Thymus (tissue), 11 donors: ENCODE measurements at regions not wholly inside any gene's neighbourhood (a gene's known extent, or its start where the extent isn't known, plus 50 kb on each side); places are given as distances from the start of the nearest gene placed in this dataset.

Experiments used
- DNase-seq, 9 donors: peaks; one replicate each; pipeline ENCODE4 v3.0.0-alpha.2; 2013; ENCODE audit warnings: low spot score in 9 of 9, low read depth in 6 of 9, missing footprints in 1 of 9
- H3K27ac ChIP-seq, 2 donors: one replicate each; pipeline ENCODE4 v1.5.1; 2013; ENCODE audit warnings: control low read depth in 1 of 2, low read depth in 1 of 2, low read length in 1 of 2, mild to moderate bottlenecking in 1 of 2, moderate library complexity in 1 of 2
- H3K27me3 ChIP-seq, 2 donors: one replicate each; pipeline ENCODE4 v1.5.1; 2013; ENCODE audit warnings: low read length in 1 of 2; ENCODE audit not compliant: control insufficient read depth in 2 of 2, insufficient read depth in 1 of 2
- H3K36me3 ChIP-seq, 2 donors: one replicate each; pipeline ENCODE4 v1.5.1; 2013; ENCODE audit warnings: low read length in 1 of 2, mild to moderate bottlenecking in 1 of 2, moderate library complexity in 1 of 2; ENCODE audit not compliant: control insufficient read depth in 2 of 2, insufficient read depth in 2 of 2
- H3K4me1 ChIP-seq, 2 donors: one replicate each; pipeline ENCODE4 v1.5.1; 2013; ENCODE audit warnings: low read length in 2 of 2; ENCODE audit not compliant: control insufficient read depth in 2 of 2, insufficient read depth in 2 of 2
- H3K4me3 ChIP-seq, 2 donors: one replicate each; pipeline ENCODE4 v1.5.1; 2013; ENCODE audit warnings: low read length in 2 of 2, control low read depth in 1 of 2, mild to moderate bottlenecking in 1 of 2
- H3K9me3 ChIP-seq, 2 donors: one replicate each; pipeline ENCODE4 v1.5.1; 2013; ENCODE audit warnings: low read length in 1 of 2, mild to moderate bottlenecking in 1 of 2; ENCODE audit not compliant: control insufficient read depth in 2 of 2, insufficient read depth in 1 of 2
- WGBS: extraction: QIAGEN DNeasy Blood & Tissue Kit; methylation state at CpG from one replicate; pipeline ENCODE4 v1.1.7; 2013; 5-methylcytosine and 5-hydroxymethylcytosine counted together
- donor health status: healthy.

DNA sequence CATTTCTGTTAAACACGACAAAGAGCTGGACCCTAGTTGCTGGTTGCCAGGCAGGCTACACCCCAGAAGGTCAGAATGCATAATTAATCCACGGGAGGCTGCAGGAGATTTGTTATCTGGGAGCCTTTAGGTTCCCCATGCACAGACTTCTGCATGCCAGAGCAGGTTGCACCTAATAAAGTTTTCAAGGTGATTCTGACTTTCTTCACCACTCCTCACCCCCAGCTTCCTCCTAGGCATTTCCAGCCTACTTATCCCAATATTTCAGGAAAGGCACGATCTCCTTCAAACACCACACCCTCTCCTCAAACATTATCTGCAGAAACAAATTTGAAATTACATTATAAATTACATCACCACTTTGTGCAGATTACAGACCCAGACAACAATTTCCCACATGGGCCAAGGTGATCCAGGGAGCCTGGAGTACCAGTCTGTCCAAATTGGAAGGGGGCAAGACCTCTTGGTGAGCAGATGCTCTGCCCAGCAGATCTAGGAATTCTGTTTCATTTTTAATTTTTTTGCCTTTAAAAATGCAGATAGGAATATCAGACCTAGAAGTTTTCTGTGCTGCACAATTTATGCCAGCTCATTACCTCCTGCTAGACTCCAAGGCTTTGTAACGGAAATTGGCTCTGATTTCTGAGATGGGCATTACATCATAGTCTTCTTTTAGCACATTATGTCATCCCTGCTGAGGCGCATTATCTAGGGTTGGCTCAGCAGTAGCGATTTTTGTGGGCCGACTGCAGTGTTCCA is 363.4 kb upstream of the SLC30A5 start:
- Histone ChIP-seq H3K9me3 (no peaks in the 10 kb centered on the region), H3K27me3 (no peaks in the 10 kb centered on the region), H3K4me1 (no peaks in the 10 kb centered on the region), H3K4me3 (no peak overlapping the region), H3K27ac (no peak overlapping the region), H3K36me3 (no peaks in the 10 kb centered on the region)
- no peak for DNase-seq
- 87% methylated on average over 7 of the region's 7 CpGs for WGBS

DNA sequence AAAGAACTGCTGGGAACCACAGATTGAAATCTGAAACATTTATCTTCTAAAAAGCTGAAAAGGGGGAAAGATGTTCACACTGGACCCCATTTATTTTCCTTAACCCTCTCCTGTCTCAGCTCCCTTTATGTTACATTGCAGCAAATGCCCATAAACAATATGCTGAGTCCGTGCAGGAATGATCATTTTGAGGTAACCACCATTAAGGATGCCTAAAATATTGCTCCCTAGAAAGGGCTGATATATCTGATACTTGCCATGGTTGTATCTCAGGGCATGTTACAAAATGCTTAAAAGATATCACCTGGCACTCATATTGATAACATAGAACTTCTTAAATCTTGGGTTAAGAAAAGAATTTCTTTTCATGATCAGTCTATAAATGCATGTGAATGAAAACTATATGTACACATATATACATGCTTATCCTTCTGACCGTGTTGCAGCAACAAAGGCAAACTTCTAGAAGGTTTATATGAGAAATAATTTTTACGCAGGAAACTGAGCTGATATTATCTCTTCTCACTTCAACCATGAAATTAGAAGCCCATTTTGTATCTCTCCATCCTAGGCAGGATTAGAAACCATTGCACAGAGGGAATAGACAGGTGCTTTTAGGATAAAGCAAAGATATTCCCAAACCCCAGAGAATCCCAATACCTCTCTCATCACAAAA is 362.7 kb upstream of the SLC30A5 start:
- Histone ChIP-seq H3K27ac (no peak overlapping the region), H3K36me3 (no peaks in the 10 kb centered on the region), H3K4me3 (no peak overlapping the region), H3K27me3 (no peaks in the 10 kb centered on the region), H3K9me3 (no peaks in the 10 kb centered on the region), H3K4me1 (no peaks in the 10 kb centered on the region)
- 95% methylated on average over 3 of the region's 3 CpGs for WGBS
- DNase-seq = no peak

DNA sequence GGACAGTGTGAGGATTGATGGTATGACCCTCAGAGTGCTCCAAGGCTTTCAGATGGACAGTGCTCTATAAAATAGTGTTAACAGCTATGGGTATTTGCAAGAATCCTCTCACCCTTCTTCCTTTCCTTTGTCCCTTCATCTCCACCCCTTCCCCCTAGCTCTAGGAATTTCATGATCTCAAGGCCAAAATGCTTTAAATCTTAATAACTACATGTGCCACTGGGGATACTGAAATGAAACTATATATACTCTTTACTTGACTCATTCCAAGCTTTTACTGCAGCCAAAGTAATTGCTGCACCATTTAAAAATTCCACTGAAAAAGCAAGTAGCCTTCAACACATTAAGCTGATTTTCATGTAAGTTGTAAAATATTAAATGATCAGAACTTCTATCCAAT is 361.6 kb upstream of the SLC30A5 start:
- H3K4me1 ChIP-seq = no peaks in the 10 kb centered on the region
- no peak overlapping the region for H3K27ac ChIP-seq
- no peaks in the 10 kb centered on the region for H3K36me3 ChIP-seq
- no peak for DNase-seq
- no peaks in the 10 kb centered on the region for H3K27me3 ChIP-seq
- no peak overlapping the region for H3K4me3 ChIP-seq
- H3K9me3 ChIP-seq = no peaks in the 10 kb centered on the region

DNA sequence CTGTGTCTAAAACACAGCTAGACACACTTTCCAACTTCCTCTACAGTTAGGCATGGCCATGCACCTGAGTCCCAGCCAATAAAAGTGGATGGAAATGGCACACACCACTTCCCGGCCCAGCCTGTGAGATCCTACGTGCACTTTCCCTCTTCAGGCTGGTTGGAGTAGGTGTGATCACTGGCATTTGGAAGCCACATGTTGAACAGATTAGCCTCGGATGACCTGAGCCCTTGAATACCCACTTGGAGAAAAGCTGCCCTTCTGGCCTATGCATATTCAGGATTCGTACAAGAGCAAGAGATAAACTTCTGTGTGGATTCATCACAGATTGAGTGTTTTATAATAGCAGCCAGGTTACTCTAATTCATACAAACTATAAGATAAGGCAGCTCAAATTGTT is 359.0 kb upstream of the SLC30A5 start:
- Histone ChIP-seq H3K36me3 (no peaks in the 10 kb centered on the region), H3K4me3 (no peak overlapping the region), H3K27me3 (no peaks in the 10 kb centered on the region), H3K9me3 (no peaks in the 10 kb centered on the region), H3K27ac (no peak overlapping the region), H3K4me1 (peaks cover 0 to 2% of the 10 kb centered on the region in 2 donors)
- DNase-seq = no peak
- 98% methylated on average over 4 of the region's 4 CpGs for WGBS

DNA sequence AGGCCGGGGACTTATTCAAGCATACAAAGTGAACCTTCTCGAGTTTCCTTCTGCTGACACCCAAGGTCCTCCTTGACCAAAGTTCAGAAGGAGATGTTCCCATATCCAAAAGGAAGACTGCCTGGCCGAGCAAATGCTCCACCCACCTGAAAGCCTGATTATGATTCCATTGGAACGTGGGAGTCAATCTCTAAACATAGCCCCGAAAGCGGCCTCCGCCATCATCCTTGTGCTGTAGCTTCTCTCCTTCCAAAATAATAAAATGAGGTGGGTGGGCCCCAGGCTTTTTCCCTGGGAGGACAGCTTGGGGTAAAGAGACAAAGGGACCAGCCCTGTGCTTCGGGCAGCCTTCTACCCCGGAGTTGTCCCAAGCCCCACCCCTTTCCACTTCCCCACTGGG is 355.6 kb upstream of the SLC30A5 start:
- Histone ChIP-seq H3K27me3 (no peaks in the 10 kb centered on the region), H3K27ac (no peak overlapping the region), H3K4me3 (no peak overlapping the region), H3K36me3 (no peaks in the 10 kb centered on the region), H3K4me1 (peaks cover 0 to 3% of the 10 kb centered on the region in 2 donors), H3K9me3 (no peaks in the 10 kb centered on the region)
- DNase-seq = no peak
- 96% methylated on average over 9 of the region's 9 CpGs for WGBS

DNA sequence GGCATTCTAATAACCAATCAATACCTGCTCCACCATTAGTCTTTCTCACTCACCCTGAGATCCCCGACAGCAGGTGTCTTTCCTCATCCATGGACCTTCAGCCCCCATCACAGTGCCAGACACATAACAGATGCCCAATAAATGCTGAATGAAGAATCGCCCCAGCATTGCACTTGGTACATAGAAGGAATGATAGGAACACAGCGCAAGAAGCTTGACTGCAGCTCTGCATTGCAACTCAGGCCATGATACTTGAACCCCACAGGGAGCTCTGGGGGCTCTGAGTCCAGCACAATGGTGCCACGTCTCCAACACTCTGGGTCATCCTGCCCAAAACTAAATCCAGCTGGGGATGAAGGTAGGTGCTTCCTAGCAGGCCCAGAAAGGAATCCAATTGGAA is 355.0 kb upstream of the SLC30A5 start:
- H3K4me3 ChIP-seq = no peak overlapping the region
- no peaks in the 10 kb centered on the region for H3K9me3 ChIP-seq
- no peak overlapping the region for H3K27ac ChIP-seq
- no peaks in the 10 kb centered on the region for H3K27me3 ChIP-seq
- 96% methylated on average over 4 of the region's 4 CpGs for WGBS
- H3K36me3 ChIP-seq = no peaks in the 10 kb centered on the region
- peaks cover 0 to 3% of the 10 kb centered on the region in 2 donors for H3K4me1 ChIP-seq
- no peak for DNase-seq

DNA sequence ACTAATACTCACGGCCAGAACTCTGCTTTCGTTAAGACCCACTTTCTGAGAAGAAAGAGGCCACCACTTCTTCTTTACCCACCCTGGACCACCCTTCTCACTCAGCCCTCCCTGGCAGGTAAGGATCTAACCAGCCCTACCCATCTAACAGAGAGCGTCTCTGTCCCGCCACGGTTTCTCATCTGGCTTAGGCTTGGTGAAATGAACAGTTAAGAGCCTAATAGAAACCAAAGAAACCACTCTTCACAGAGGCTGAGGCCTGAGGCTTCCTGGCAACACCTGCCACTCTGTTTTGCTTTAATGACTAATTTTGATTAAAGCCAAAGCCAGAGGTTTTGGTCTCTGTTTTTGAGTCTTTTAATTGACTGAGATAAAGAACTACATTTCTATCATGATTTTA is 354.1 kb upstream of the SLC30A5 start:
- Histone ChIP-seq H3K27ac (no peak overlapping the region), H3K9me3 (no peaks in the 10 kb centered on the region), H3K36me3 (no peaks in the 10 kb centered on the region), H3K27me3 (no peaks in the 10 kb centered on the region), H3K4me1 (peaks cover 0 to 8% of the 10 kb centered on the region in 2 donors), H3K4me3 (no peak overlapping the region)
- DNase-seq = no peak
- 87% methylated on average over 5 of the region's 5 CpGs for WGBS

DNA sequence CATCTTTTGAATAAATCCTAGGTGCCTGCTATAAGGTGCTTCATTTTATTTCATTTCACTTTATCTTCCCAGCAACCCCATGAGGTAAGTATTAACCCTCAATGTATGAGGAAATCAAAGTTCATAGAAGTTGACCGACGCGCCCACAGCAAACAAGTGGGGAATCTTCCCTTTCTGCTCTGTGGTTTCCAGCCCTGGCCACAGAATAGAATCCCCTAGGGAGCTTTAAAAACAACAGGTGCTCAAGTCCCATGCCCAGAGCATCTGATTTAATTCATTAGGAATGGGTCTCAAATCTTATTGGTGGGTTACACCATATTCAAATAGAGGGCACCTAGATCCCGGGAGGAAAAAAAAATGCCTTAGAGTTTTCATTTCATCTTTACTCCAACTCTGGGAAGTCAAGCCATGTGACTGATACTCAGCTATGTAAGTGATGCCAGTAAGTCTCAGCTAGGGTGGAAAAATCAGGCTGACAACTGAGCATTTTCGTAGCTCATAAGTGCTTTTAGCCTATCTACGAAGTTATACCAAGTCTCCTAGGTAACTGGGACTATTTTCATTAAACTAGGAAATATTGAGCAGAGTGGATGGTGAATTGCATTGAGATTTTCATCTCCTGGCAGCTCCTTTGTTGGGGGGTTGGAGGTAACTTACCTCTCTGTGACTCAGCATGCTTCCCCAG is 353.4 kb upstream of the SLC30A5 start:
- no peak overlapping the region for H3K27ac ChIP-seq
- no peak for DNase-seq
- WGBS = 57% methylated on average over 6 of the region's 6 CpGs

DNA sequence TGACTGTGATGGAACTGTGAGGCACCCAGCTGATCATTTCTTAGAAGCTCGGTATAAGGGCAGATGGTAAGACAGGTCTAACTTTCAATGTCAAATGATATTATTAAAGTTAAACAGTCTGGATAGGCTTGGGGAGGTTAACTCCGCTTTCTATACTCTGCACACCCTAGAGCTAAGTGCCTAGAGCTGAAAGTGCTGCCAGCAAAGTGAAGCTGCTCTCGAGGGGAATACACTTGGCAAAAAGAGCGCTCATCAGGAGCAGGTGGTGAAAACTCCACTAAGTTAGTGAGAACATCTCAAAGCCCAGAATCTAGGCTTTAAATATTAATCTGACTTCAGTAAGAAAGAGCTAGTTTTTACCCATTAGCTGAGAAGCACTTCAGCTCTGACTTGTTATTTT is 349.6 kb upstream of the SLC30A5 start:
- Histone ChIP-seq H3K9me3 (no peaks in the 10 kb centered on the region), H3K4me1 (peaks cover 3 to 23% of the 10 kb centered on the region in 2 donors), H3K36me3 (no peaks in the 10 kb centered on the region), H3K27me3 (no peaks in the 10 kb centered on the region), H3K27ac (no peak overlapping the region), H3K4me3 (no peak overlapping the region)
- 96% methylated on average over 4 of the region's 4 CpGs for WGBS
- DNase-seq = no peak

More for the DNA sequence above, 353.4 kb upstream of the SLC30A5 start:
- Histone ChIP-seq H3K36me3 (no peaks in the 10 kb centered on the region), H3K4me1 (peaks cover 0 to 12% of the 10 kb centered on the region in 2 donors), H3K27me3 (no peaks in the 10 kb centered on the region), H3K9me3 (no peaks in the 10 kb centered on the region), H3K4me3 (no peak overlapping the region)
